D721Med (cell line): ENCODE measurements at regions not wholly inside any gene's neighbourhood (a gene's known extent, or its start where the extent isn't known, plus 50 kb on each side); places are given as distances from the start of the nearest gene placed in this dataset.

Experiments
- DNase-seq: peaks from one replicate; pipeline ENCODE4 v3.0.0; 2011; ENCODE audit warnings: low spot score; ENCODE audit not compliant: insufficient read length
- FAIRE-seq: peaks from 2 replicates; lab custom pipeline; 2011; peaks lifted over from hg19 to GRCh38; lab: Jason Lieb, UNC
- CTCF ChIP-seq: IDR thresholded peaks from 2 replicates; pipeline ENCODE4 v1.5.1; 2012; ENCODE audit warnings: mild to moderate bottlenecking, control low read depth; ENCODE audit not compliant: insufficient read depth; ENCODE audit errors: missing control alignments

GRCh38 chr12:77569876-77570275 is 260.8 kb upstream of the NAV3 start:
- no peak for FAIRE-seq
- DNase-seq, result no peak
- no peak for TF ChIP-seq CTCF

DNA sequence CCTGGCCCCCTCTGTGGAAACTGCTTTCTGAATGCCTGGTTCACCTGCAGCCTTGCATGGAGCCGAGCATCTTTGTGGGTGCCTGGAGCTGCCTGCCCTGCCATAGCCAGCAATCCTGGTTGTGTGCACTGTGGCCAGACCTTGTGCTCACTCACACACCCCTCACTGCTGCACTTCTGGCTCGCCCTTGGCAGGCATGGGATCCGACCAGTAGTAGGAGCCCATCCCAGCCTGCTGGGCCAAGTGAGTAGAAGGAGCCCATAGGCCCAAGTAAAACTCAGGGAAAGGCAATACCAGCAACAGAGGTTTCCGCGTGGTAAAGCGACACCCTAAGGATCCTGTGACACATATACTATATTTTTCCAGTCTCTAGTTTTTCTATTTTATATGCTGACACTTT is 270.0 kb upstream of the NAV3 start:
- FAIRE-seq, result no peak
- no peak for DNase-seq

DNA sequence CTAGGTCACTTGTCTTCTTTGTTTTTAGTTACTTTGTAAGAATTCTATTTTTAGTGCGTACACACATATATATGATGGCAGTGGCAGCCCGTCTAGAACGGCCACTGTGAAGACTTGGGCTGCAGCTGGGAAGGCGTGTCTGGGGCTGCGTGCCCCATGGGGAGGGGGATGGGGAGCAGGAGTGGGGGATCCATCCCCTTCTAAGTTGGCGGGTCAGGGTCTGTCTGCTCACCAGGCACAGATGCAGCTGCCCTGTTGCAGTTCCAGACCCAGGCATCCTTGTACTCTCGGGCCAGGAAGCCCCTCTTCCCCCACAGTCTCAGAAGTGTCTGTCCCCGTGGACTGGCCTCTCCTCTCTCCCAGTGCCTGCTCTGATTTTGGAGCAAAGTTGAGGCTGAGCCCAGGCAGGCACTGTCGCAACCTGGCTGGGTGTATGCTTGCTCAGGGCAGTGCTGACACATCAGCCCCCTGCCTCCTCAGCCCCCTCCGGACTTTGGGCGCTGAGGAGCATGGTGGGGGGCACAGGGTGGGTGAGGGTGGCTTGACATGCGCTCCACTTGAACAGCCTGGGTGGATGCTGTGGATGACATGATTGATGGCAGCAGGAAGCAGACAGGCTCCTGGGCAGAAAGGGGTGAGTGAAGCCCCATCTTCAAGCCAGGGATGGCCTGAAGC is 271.2 kb upstream of the NAV3 start:
- no peak for TF ChIP-seq CTCF
- FAIRE-seq (no peak), DNase-seq (no peak)

More for the DNA sequence above, 270.0 kb upstream of the NAV3 start:
- no peak for TF ChIP-seq CTCF

DNA sequence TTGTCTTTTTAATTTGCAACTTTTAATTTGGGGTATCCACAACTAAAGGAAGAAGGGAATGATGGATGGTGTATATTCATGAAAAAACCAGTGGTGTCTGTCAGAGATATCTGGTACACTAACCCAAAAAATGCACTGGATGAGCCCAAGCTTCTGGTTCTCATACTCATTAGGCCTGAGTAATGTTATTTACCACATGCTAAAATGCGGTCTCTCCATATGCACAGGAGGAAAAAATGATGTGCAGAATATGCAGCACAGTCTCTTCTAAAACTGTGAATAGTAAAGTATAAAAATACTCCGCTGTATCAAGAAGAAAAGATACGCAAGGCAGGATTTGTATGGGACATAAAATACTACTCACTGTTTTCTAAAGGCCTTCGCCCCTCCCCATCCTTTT is 275.6 kb upstream of the NAV3 start:
- no peak for TF ChIP-seq CTCF
- DNase-seq (no peak), FAIRE-seq (no peak)

DNA sequence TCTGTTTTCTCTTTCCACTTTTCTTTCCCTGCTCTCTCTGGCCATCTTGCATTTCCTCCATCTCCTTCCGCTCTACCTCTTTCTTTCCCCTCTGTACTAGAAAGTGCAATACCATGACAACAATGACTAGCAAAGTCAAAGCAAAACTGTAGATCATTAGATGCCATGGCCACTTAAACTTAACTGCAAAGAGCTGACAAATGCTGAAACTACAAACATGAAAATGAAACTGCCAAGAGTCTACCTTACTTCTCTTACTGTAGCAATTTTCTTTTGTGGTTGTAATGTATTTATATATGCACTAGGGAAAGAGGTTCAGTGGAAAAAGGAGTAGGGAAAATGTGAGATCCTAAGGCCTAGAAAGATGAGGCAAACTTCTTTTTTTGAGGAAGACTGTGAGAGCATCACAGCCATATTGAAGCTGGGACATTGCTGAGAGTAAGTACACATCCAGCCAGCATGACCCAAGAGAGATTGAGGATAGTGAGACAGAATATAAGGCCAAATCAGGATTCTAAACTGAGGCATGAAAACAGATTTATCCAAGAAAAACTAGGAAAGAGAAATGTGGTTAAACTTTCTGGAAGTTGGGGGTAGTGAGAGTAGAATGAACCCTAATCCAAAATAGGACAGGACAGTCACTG is 276.6 kb upstream of the NAV3 start:
- FAIRE-seq (no peak), DNase-seq (no peak)
- no peak for TF ChIP-seq CTCF

DNA sequence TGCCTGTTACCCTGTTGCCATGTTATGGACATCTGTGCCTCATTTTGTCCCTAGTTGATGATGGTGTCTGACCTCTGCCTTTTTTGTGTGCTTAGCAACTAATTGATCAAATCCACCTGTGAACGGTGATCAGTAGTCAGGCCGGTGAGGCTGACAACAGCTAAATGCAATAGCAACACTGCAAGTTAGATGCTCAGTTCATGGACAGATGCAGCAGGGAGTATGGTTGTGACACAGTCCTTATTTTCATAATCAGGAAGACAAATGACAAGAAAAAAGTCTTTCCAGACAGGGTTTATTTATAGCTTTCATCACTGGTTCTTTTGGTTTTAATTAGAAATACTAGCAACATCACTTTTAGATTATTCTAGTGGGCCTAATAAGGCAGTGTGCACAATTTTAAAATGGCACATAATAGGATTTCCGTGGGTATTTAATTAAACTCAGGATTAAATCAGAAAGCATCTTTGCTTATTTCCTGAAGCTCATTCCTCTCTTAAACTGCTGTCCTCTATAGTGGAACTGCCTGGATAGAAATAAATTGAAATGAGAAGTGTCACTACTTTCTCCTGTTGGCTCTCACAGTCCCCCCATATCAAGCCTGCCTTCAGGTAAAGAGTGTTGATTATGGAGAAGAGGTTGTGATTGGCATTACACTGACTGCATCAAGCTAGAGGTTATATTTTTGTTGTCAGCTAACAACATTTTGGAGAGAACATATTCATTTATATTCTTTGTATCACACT is 281.1 kb upstream of the NAV3 start:
- no peak for TF ChIP-seq CTCF
- FAIRE-seq, result peak; percentile 32
- DNase-seq, result no peak

- TF ChIP-seq CTCF, result no peak
- DNase-seq (no peak), FAIRE-seq (no peak)
Observed at GRCh38 chr12:77548797-77549196, 281.9 kb upstream of the NAV3 start.
